SHP77 treated with DMSO at 0.1 percent for 48 hours (cell line): ENCODE measurements at regions not wholly inside any gene's neighbourhood (a gene's known extent, or its start where the extent isn't known, plus 50 kb on each side); places are given as distances from the start of the nearest gene placed in this dataset.

Experiments used
- DNase-seq: peaks from one replicate; lab custom pipeline; 2025; lab: John Stamatoyannopoulos, UW

- DNase-seq, result no peak
Observed at GRCh38 chr5:133905424-133905823, 63.0 kb downstream of the C5orf15 start.

GRCh38 chr5:133904641-133905040 lies 63.8 kb downstream of the C5orf15 start:
- no peak for DNase-seq

GRCh38 chr5:133902511-133903118 lies 65.8 kb downstream of the C5orf15 start:
- no peak for DNase-seq

- no peak for DNase-seq
Observed at GRCh38 chr5:133900534-133901270, 67.7 kb downstream of the C5orf15 start.

- DNase-seq, result no peak
Observed at GRCh38 chr5:133899506-133899905, 68.9 kb downstream of the C5orf15 start.

- DNase-seq, result no peak
Observed at GRCh38 chr5:133898440-133898839, 70.0 kb downstream of the C5orf15 start.

GRCh38 chr5:133897431-133897830 lies 71.0 kb downstream of the C5orf15 start:
- DNase-seq, result no peak

- DNase-seq, result no peak
Observed at GRCh38 chr5:133896873-133897272, 71.6 kb downstream of the C5orf15 start.

GRCh38 chr5:133895979-133896845 lies 72.2 kb downstream of the C5orf15 start:
- DNase-seq, result no peak

GRCh38 chr5:133894143-133894542 lies 74.3 kb downstream of the C5orf15 start:
- no peak for DNase-seq

- DNase-seq, result no peak
Observed at GRCh38 chr5:133892774-133893173, 75.7 kb downstream of the C5orf15 start.

- no peak for DNase-seq
Observed at GRCh38 chr5:133892306-133892705, 76.1 kb downstream of the C5orf15 start.

- DNase-seq, result no peak
Observed at GRCh38 chr5:133891390-133891789, 77.0 kb downstream of the C5orf15 start.

GRCh38 chr5:133890776-133891280 lies 77.6 kb downstream of the C5orf15 start:
- DNase-seq, result no peak

GRCh38 chr5:133890314-133890713 lies 78.1 kb downstream of the C5orf15 start:
- DNase-seq, result no peak

GRCh38 chr5:133889271-133889905 lies 79.0 kb downstream of the C5orf15 start:
- no peak for DNase-seq

GRCh38 chr5:133888625-133888991 lies 79.8 kb downstream of the C5orf15 start:
- no peak for DNase-seq

- DNase-seq, result no peak
Observed at GRCh38 chr5:133885566-133885965, 82.9 kb downstream of the C5orf15 start.

GRCh38 chr5:133884569-133885311 lies 83.7 kb downstream of the C5orf15 start:
- DNase-seq, result no peak

GRCh38 chr5:133883916-133884315 lies 84.5 kb downstream of the C5orf15 start:
- DNase-seq, result no peak

- DNase-seq, result no peak
Observed at GRCh38 chr5:133882846-133883245, 85.6 kb downstream of the C5orf15 start.

- no peak for DNase-seq
Observed at GRCh38 chr5:133882389-133882695, 86.1 kb downstream of the C5orf15 start.
